Mesendoderm (in vitro differentiated cells): ENCODE measurements at regions not wholly inside any gene's neighbourhood (a gene's known extent, or its start where the extent isn't known, plus 50 kb on each side); places are given as distances from the start of the nearest gene placed in this dataset.

Experiments used
- DNase-seq: peaks from one replicate; pipeline ENCODE4 v3.0.0; 2013
- H2AK5ac ChIP-seq: 2 replicates; pipeline ENCODE4 v1.6.1; 2013; ENCODE audit warnings: low read length, inconsistent platforms
- H2BK120ac ChIP-seq: 2 replicates; pipeline ENCODE4 v1.6.1; 2013; ENCODE audit warnings: low read depth, mild to moderate bottlenecking, low read length, moderate library complexity, mixed read lengths
- H2BK15ac ChIP-seq: replicated peaks from 2 replicates; pipeline ENCODE4 v1.6.1; 2013; ENCODE audit warnings: low read depth, mild to moderate bottlenecking, moderate library complexity
- H2BK5ac ChIP-seq: 2 replicates; pipeline ENCODE4 v1.6.1; 2013; ENCODE audit warnings: low read length, inconsistent platforms
- H3K18ac ChIP-seq: 2 replicates; pipeline ENCODE4 v1.6.1; 2013; ENCODE audit warnings: mild to moderate bottlenecking, low read length, mixed read lengths
- H3K23ac ChIP-seq: one replicate; pipeline ENCODE4 v1.6.1; 2013; ENCODE audit warnings: low read length
- H3K27ac ChIP-seq: 2 replicates; pipeline ENCODE4 v1.5.1; 2013; ENCODE audit warnings: low read depth, mild to moderate bottlenecking, inconsistent platforms, low read length, moderate library complexity
- H3K27me3 ChIP-seq: 2 replicates; pipeline ENCODE4 v1.6.1; 2013; ENCODE audit warnings: low read length, control low read depth, mild to moderate bottlenecking, inconsistent platforms; ENCODE audit not compliant: insufficient read depth, poor library complexity
- H3K36me3 ChIP-seq: 2 replicates; pipeline ENCODE4 v1.6.1; 2013; ENCODE audit warnings: low read length, inconsistent platforms; ENCODE audit not compliant: control insufficient read depth, insufficient read depth
- H3K4ac ChIP-seq: one replicate; pipeline ENCODE4 v1.6.1; 2013; ENCODE audit warnings: low read depth, mild to moderate bottlenecking, low read length, moderate library complexity
- H3K4me1 ChIP-seq: 2 replicates; pipeline ENCODE4 v1.6.1; 2013; ENCODE audit warnings: low read depth, low read length, inconsistent platforms; ENCODE audit not compliant: control insufficient read depth
- H3K4me2 ChIP-seq: 2 replicates; pipeline ENCODE4 v1.6.1; 2013; ENCODE audit warnings: low read length
- H3K4me3 ChIP-seq: 2 replicates; pipeline ENCODE4 v1.5.1; 2013; ENCODE audit warnings: mild to moderate bottlenecking, low read length
- H3K56ac ChIP-seq: one replicate; pipeline ENCODE4 v1.6.1; 2013; ENCODE audit warnings: low read length
- H3K79me1 ChIP-seq: 2 replicates; pipeline ENCODE4 v1.6.1; 2013; ENCODE audit warnings: low read length, inconsistent platforms
- H3K79me2 ChIP-seq: 2 replicates; pipeline ENCODE4 v1.6.1; 2013; ENCODE audit warnings: mild to moderate bottlenecking, low read length; ENCODE audit not compliant: control insufficient read depth, insufficient read depth
- H3K9ac ChIP-seq: 2 replicates; pipeline ENCODE4 v1.6.1; 2013; ENCODE audit warnings: low read length, inconsistent platforms
- H4K5ac ChIP-seq: one replicate; pipeline ENCODE4 v1.6.1; 2013; ENCODE audit warnings: low read length
- H4K8ac ChIP-seq: one replicate; pipeline ENCODE4 v1.6.1; 2013; ENCODE audit warnings: low read depth, mild to moderate bottlenecking, control low read depth, low read length, moderate library complexity
- WGBS: extraction: QIAGEN DNeasy Blood & Tissue Kit; methylation state at CpG from one replicate; pipeline ENCODE4 v1.1.7; 2013; ENCODE audit warnings: low lambda C conversion rate, missing lambda C conversion rate; ENCODE audit not compliant: insufficient coverage; ENCODE audit errors: extremely low coverage; 5-methylcytosine and 5-hydroxymethylcytosine counted together

GRCh38 chr1:30120245-30121000 lies 603.0 kb downstream of the MATN1 start:
- Histone ChIP-seq H3K27me3 (no peaks in the 10 kb centered on the region), H3K4me2 (no peak overlapping the region), H3K9ac (no peak overlapping the region), H3K79me1 (no peaks in the 10 kb centered on the region), H2BK5ac (no peak overlapping the region), H4K8ac (no peak overlapping the region), H3K23ac (no peak overlapping the region), H2AK5ac (no peak overlapping the region), H2BK120ac (no peak overlapping the region), H3K79me2 (no peaks in the 10 kb centered on the region), H3K18ac (no peak overlapping the region), H4K5ac (no peak overlapping the region), H3K4me3 (no peak overlapping the region), H3K56ac (no peak overlapping the region), H3K4me1 (no peaks in the 10 kb centered on the region), H3K27ac (no peak overlapping the region), H3K36me3 (no peaks in the 10 kb centered on the region), H2BK15ac (no peak overlapping the region), H3K4ac (no peak overlapping the region)
- peak; percentile 41 for DNase-seq
- no CpG with 5 or more reads among the region's 16 CpGs for WGBS

GRCh38 chr1:30117685-30118084 lies 605.7 kb downstream of the MATN1 start:
- H2BK120ac ChIP-seq: no peak overlapping the region
- no peak overlapping the region for H3K4ac ChIP-seq
- no peak overlapping the region for H3K4me3 ChIP-seq
- no peaks in the 10 kb centered on the region for H3K79me2 ChIP-seq
- no peak overlapping the region for H2BK5ac ChIP-seq
- no peak overlapping the region for H3K4me2 ChIP-seq
- H3K56ac ChIP-seq: no peak overlapping the region
- no peak overlapping the region for H3K27ac ChIP-seq
- H3K23ac ChIP-seq: no peak overlapping the region
- H3K4me1 ChIP-seq: no peaks in the 10 kb centered on the region
- no peak for DNase-seq
- H4K8ac ChIP-seq: no peak overlapping the region
- H3K27me3 ChIP-seq: no peaks in the 10 kb centered on the region
- H3K36me3 ChIP-seq: no peaks in the 10 kb centered on the region
- no peaks in the 10 kb centered on the region for H3K79me1 ChIP-seq
- no peak overlapping the region for H3K9ac ChIP-seq
- no peak overlapping the region for H2BK15ac ChIP-seq
- no peak overlapping the region for H2AK5ac ChIP-seq
- H4K5ac ChIP-seq: no peak overlapping the region
- WGBS: no CpG with 5 or more reads among the region's 4 CpGs
- no peak overlapping the region for H3K18ac ChIP-seq

DNA sequence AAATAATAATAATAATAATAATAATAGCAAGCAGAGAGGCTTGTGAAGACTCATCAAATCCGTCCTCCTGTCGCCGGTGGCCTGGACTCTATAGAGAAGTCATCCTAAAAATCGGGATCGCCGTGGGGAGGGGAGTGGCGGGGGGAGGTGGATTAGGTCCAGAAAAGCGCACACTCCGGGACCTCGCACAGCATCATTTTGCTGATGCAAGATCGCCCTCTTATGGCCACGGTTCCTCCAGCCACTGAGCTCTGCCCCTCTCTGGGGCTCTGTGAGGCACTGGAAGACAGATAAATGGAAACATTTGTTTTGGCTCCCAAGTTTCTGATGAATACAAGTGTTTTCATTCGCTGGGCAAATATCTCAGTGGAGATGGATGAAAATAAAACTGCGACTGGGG lies 612.0 kb downstream of the MATN1 start:
- no peak overlapping the region for H3K56ac ChIP-seq
- no peaks in the 10 kb centered on the region for H3K36me3 ChIP-seq
- no peak overlapping the region for H2AK5ac ChIP-seq
- no peak overlapping the region for H3K4me3 ChIP-seq
- H3K4ac ChIP-seq: no peak overlapping the region
- no peak overlapping the region for H3K4me2 ChIP-seq
- no peak overlapping the region for H2BK5ac ChIP-seq
- H3K4me1 ChIP-seq: no peaks in the 10 kb centered on the region
- no CpG with 5 or more reads among the region's 14 CpGs for WGBS
- peak; percentile 68 for DNase-seq
- H3K27me3 ChIP-seq: no peaks in the 10 kb centered on the region
- no peaks in the 10 kb centered on the region for H3K79me2 ChIP-seq
- H3K27ac ChIP-seq: no peak overlapping the region
- H3K9ac ChIP-seq: no peak overlapping the region
- no peak overlapping the region for H4K5ac ChIP-seq
- no peak overlapping the region for H2BK120ac ChIP-seq
- no peak overlapping the region for H2BK15ac ChIP-seq
- H3K18ac ChIP-seq: no peak overlapping the region
- H3K79me1 ChIP-seq: no peaks in the 10 kb centered on the region
- H3K23ac ChIP-seq: no peak overlapping the region
- H4K8ac ChIP-seq: no peak overlapping the region

GRCh38 chr1:30110846-30111245 lies 612.5 kb downstream of the MATN1 start:
- no peaks in the 10 kb centered on the region for H3K36me3 ChIP-seq
- no peak overlapping the region for H2BK5ac ChIP-seq
- H3K79me1 ChIP-seq: no peaks in the 10 kb centered on the region
- no peak overlapping the region for H3K23ac ChIP-seq
- H2BK15ac ChIP-seq: no peak overlapping the region
- no CpG with 5 or more reads among the region's 11 CpGs for WGBS
- H3K4me1 ChIP-seq: no peaks in the 10 kb centered on the region
- no peaks in the 10 kb centered on the region for H3K79me2 ChIP-seq
- no peak overlapping the region for H3K18ac ChIP-seq
- H3K4me3 ChIP-seq: no peak overlapping the region
- H2BK120ac ChIP-seq: no peak overlapping the region
- H2AK5ac ChIP-seq: no peak overlapping the region
- H3K9ac ChIP-seq: no peak overlapping the region
- H3K4me2 ChIP-seq: no peak overlapping the region
- no peak for DNase-seq
- no peak overlapping the region for H4K5ac ChIP-seq
- no peak overlapping the region for H4K8ac ChIP-seq
- H3K56ac ChIP-seq: no peak overlapping the region
- H3K27ac ChIP-seq: no peak overlapping the region
- H3K27me3 ChIP-seq: no peaks in the 10 kb centered on the region
- no peak overlapping the region for H3K4ac ChIP-seq

DNA sequence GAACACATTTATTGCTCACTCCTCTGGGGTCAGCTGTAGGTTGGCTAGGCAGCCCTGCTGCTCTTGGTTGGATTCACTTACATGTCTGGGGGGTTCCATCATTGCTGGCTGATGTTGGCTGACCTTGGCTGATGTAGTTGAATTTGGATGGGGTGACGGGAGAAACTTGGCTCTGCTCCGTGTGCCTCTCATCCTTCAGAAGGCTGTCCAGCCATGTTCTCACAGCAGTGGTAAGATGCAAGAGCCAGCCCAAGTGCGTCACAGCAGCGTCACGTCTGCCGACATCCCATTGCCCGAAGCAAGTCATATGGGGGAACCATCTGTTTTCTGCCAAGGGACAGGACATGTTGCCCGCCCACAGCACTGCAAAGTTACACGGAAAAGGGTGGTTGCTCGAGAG lies 613.5 kb downstream of the MATN1 start:
- DNase-seq: no peak
- no peaks in the 10 kb centered on the region for H3K79me2 ChIP-seq
- H3K79me1 ChIP-seq: no peaks in the 10 kb centered on the region
- H2BK15ac ChIP-seq: no peak overlapping the region
- H3K4ac ChIP-seq: no peak overlapping the region
- H3K18ac ChIP-seq: no peak overlapping the region
- no peak overlapping the region for H3K9ac ChIP-seq
- no peak overlapping the region for H4K5ac ChIP-seq
- no peak overlapping the region for H3K4me3 ChIP-seq
- H3K56ac ChIP-seq: no peak overlapping the region
- no peak overlapping the region for H2BK120ac ChIP-seq
- no peak overlapping the region for H2BK5ac ChIP-seq
- no peak overlapping the region for H4K8ac ChIP-seq
- H3K4me1 ChIP-seq: no peaks in the 10 kb centered on the region
- H3K23ac ChIP-seq: no peak overlapping the region
- no peak overlapping the region for H3K4me2 ChIP-seq
- no peaks in the 10 kb centered on the region for H3K36me3 ChIP-seq
- H3K27me3 ChIP-seq: no peaks in the 10 kb centered on the region
- H2AK5ac ChIP-seq: no peak overlapping the region
- no peak overlapping the region for H3K27ac ChIP-seq
- no CpG with 5 or more reads among the region's 10 CpGs for WGBS

- Histone ChIP-seq H4K5ac (no peak overlapping the region), H3K36me3 (no peaks in the 10 kb centered on the region), H2BK120ac (no peak overlapping the region), H3K4me2 (no peak overlapping the region), H3K56ac (no peak overlapping the region), H3K79me1 (no peaks in the 10 kb centered on the region), H3K79me2 (no peaks in the 10 kb centered on the region), H3K4me1 (no peaks in the 10 kb centered on the region), H3K18ac (no peak overlapping the region), H2BK15ac (no peak overlapping the region), H3K9ac (no peak overlapping the region), H3K27ac (no peak overlapping the region), H2AK5ac (no peak overlapping the region), H4K8ac (no peak overlapping the region), H3K4me3 (no peak overlapping the region), H2BK5ac (no peak overlapping the region), H3K27me3 (no peaks in the 10 kb centered on the region), H3K23ac (no peak overlapping the region), H3K4ac (no peak overlapping the region)
- no peak for DNase-seq
- WGBS: no CpG with 5 or more reads among the region's 4 CpGs
Measured at GRCh38 chr1:30108186-30108585, 615.2 kb downstream of the MATN1 start.
